Omental fat pad (tissue), 3 donors: ENCODE measurements at regions not wholly inside any gene's neighbourhood (a gene's known extent, or its start where the extent isn't known, plus 50 kb on each side); places are given as distances from the start of the nearest gene placed in this dataset.

Experiments used
- ATAC-seq: fragments of 150-250 bp; one replicate; pipeline ENCODE4 v1.9.1; 2016; ENCODE audit warnings: mild to moderate bottlenecking, moderate library complexity; ENCODE audit not compliant: low FRiP score
- DNase-seq: peaks from one replicate; pipeline ENCODE4 v3.0.0-alpha.2; 2019; ENCODE audit warnings: low spot score
- CTCF ChIP-seq, 3 donors: fragments of 450-650 bp; IDR thresholded peaks; one replicate each; pipeline ENCODE4 v1.5.1; 2016 to 2017; ENCODE audit warnings: antibody characterized with exemption in 3 of 3, mild to moderate bottlenecking in 3 of 3, moderate library complexity in 2 of 3

- ATAC-seq, result no peak
- no peak for TF ChIP-seq CTCF (IDR thresholded peaks at IDR 0.05)
Measured at GRCh38 chr7:69402696-69403095, 195.6 kb upstream of the AUTS2 start.

GRCh38 chr7:69403169-69403568 lies 195.1 kb upstream of the AUTS2 start:
- DNase-seq (no peak), ATAC-seq (no peak)
- no peak for TF ChIP-seq CTCF (IDR thresholded peaks at IDR 0.05)

More at GRCh38 chr7:69402696-69403095, 195.6 kb upstream of the AUTS2 start:
- DNase-seq, result no peak

- DNase-seq (no peak), ATAC-seq (no peak)
- TF ChIP-seq CTCF (IDR thresholded peaks at IDR 0.05), result no peak
Measured at GRCh38 chr7:69411018-69411417, 187.3 kb upstream of the AUTS2 start.

- DNase-seq (no peak), ATAC-seq (no peak)
- no peak for TF ChIP-seq CTCF (IDR thresholded peaks at IDR 0.05)
Measured at GRCh38 chr7:69411466-69411865, 186.8 kb upstream of the AUTS2 start.

GRCh38 chr7:69412331-69413146 lies 185.7 kb upstream of the AUTS2 start:
- no peak for TF ChIP-seq CTCF (IDR thresholded peaks at IDR 0.05)
- no peak for DNase-seq
- ATAC-seq, result peak; percentile 37

GRCh38 chr7:69414555-69414954 lies 183.7 kb upstream of the AUTS2 start:
- DNase-seq (no peak), ATAC-seq (no peak)
- no peak for TF ChIP-seq CTCF (IDR thresholded peaks at IDR 0.05)
